Kidney glomerular epithelial cell (primary cell): ENCODE measurements at regions not wholly inside any gene's neighbourhood (a gene's known extent, or its start where the extent isn't known, plus 50 kb on each side); places are given as distances from the start of the nearest gene placed in this dataset.
A peak's percentile ranks its signal among the peaks of the same experiment; 100 is the strongest.
"Not testable (repeated sequence)": the region's sequence is repeated elsewhere in the genome, so short reads cannot be mapped to it uniquely, and the experiment has no call there.

Source experiments
- DNase-seq: peaks from one replicate; lab custom pipeline; 2025; lab: John Stamatoyannopoulos, UW

GRCh38 chr10:44173608-44173894 is 211.3 kb downstream of the CXCL12 start:
- no peak for DNase-seq

- DNase-seq: no peak
These were observed 211.9 kb downstream of the CXCL12 start for GRCh38 chr10:44172883-44173607.

GRCh38 chr10:44171765-44172164 is 213.1 kb downstream of the CXCL12 start:
- no peak for DNase-seq

- no peak for DNase-seq
These were observed 216.4 kb downstream of the CXCL12 start for GRCh38 chr10:44168478-44168877.

GRCh38 chr10:44167752-44168151 is 217.1 kb downstream of the CXCL12 start:
- DNase-seq: no peak

- no peak for DNase-seq
These were observed 218.5 kb downstream of the CXCL12 start for GRCh38 chr10:44166441-44166840.

- DNase-seq: no peak
These were observed 220.5 kb downstream of the CXCL12 start for GRCh38 chr10:44164251-44164956.

- DNase-seq: no peak
These were observed 223.7 kb downstream of the CXCL12 start for GRCh38 chr10:44161184-44161583.

GRCh38 chr10:44157574-44157973 is 227.3 kb downstream of the CXCL12 start:
- no peak for DNase-seq

- DNase-seq: no peak
These were observed 229.9 kb downstream of the CXCL12 start for GRCh38 chr10:44154956-44155355.

GRCh38 chr10:44153918-44154670 is 230.8 kb downstream of the CXCL12 start:
- DNase-seq: no peak

- DNase-seq: no peak
These were observed 241.3 kb downstream of the CXCL12 start for GRCh38 chr10:44143556-44143955.

- no peak for DNase-seq
These were observed 252.3 kb downstream of the CXCL12 start for GRCh38 chr10:44132361-44133289.

- no peak for DNase-seq
These were observed 258.6 kb downstream of the CXCL12 start for GRCh38 chr10:44126291-44126717.

GRCh38 chr10:44125879-44126278 is 259.0 kb downstream of the CXCL12 start:
- DNase-seq: no peak

- DNase-seq: no peak
These were observed 266.4 kb downstream of the CXCL12 start for GRCh38 chr10:44118500-44118899.

GRCh38 chr10:44116474-44116873 is 268.4 kb downstream of the CXCL12 start:
- DNase-seq: no peak

- DNase-seq: no peak
These were observed 269.4 kb downstream of the CXCL12 start for GRCh38 chr10:44115516-44115915.

- DNase-seq: no peak
These were observed 270.5 kb downstream of the CXCL12 start for GRCh38 chr10:44114441-44114840.

- not testable (repeated sequence) for DNase-seq
These were observed 272.6 kb downstream of the CXCL12 start for GRCh38 chr10:44112280-44112679.

GRCh38 chr10:44105696-44106095 is 279.2 kb downstream of the CXCL12 start:
- DNase-seq: peak; percentile 15

GRCh38 chr10:44102726-44103255 is 282.1 kb downstream of the CXCL12 start:
- no peak for DNase-seq
